Ishikawa (cell line): ENCODE measurements at regions not wholly inside any gene's neighbourhood (a gene's known extent, or its start where the extent isn't known, plus 50 kb on each side); places are given as distances from the start of the nearest gene placed in this dataset.

Source experiments
- CEBPB ChIP-seq: IDR thresholded peaks from 2 replicates; pipeline ENCODE4 v1.6.1; 2012
- CREB1 ChIP-seq: IDR thresholded peaks from 2 replicates; pipeline ENCODE4 v1.6.1; 2012; ENCODE audit warnings: low read depth
- EGR1 ChIP-seq: IDR thresholded peaks from 2 replicates; pipeline ENCODE4 v1.6.1; 2012
- EP300 ChIP-seq: IDR thresholded peaks from 2 replicates; pipeline ENCODE4 v1.6.1; 2012; ENCODE audit warnings: borderline replicate concordance
- RAD21 ChIP-seq: IDR thresholded peaks from 2 replicates; pipeline ENCODE4 v1.6.1; 2012; ENCODE audit warnings: low read depth
- TAF1 ChIP-seq: IDR thresholded peaks from 2 replicates; pipeline ENCODE4 v1.6.1; 2012; ENCODE audit warnings: low read depth, mild to moderate bottlenecking
- TCF12 ChIP-seq: IDR thresholded peaks from 2 replicates; pipeline ENCODE4 v1.6.1; 2012; ENCODE audit warnings: low read depth
- USF1 ChIP-seq: IDR thresholded peaks from 2 replicates; pipeline ENCODE4 v1.6.1; 2012
- ZBTB7A ChIP-seq: IDR thresholded peaks from 2 replicates; pipeline ENCODE4 v1.6.1; 2012; ENCODE audit warnings: low read depth
- TF ChIP-seq, protein P1 (sequence below): IDR thresholded peaks from 2 replicates; pipeline ENCODE4 v1.6.1; 2012; ENCODE audit warnings: low read depth, mild to moderate bottlenecking

GRCh38 chr14:76574416-76575095, 186.7 kb upstream of the VASH1 start:
- TF ChIP-seq USF1 (no peak), TCF12 (no peak), CEBPB (no peak), EP300 (no peak), ZBTB7A (no peak), TAF1 (no peak), EGR1 (no peak), RAD21 (no peak), CREB1 (no peak)
- TF ChIP-seq, protein P1, sequence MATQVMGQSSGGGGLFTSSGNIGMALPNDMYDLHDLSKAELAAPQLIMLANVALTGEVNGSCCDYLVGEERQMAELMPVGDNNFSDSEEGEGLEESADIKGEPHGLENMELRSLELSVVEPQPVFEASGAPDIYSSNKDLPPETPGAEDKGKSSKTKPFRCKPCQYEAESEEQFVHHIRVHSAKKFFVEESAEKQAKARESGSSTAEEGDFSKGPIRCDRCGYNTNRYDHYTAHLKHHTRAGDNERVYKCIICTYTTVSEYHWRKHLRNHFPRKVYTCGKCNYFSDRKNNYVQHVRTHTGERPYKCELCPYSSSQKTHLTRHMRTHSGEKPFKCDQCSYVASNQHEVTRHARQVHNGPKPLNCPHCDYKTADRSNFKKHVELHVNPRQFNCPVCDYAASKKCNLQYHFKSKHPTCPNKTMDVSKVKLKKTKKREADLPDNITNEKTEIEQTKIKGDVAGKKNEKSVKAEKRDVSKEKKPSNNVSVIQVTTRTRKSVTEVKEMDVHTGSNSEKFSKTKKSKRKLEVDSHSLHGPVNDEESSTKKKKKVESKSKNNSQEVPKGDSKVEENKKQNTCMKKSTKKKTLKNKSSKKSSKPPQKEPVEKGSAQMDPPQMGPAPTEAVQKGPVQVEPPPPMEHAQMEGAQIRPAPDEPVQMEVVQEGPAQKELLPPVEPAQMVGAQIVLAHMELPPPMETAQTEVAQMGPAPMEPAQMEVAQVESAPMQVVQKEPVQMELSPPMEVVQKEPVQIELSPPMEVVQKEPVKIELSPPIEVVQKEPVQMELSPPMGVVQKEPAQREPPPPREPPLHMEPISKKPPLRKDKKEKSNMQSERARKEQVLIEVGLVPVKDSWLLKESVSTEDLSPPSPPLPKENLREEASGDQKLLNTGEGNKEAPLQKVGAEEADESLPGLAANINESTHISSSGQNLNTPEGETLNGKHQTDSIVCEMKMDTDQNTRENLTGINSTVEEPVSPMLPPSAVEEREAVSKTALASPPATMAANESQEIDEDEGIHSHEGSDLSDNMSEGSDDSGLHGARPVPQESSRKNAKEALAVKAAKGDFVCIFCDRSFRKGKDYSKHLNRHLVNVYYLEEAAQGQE = no peak
